GM12874 (cell line): ENCODE measurements at regions not wholly inside any gene's neighbourhood (a gene's known extent, or its start where the extent isn't known, plus 50 kb on each side); places are given as distances from the start of the nearest gene placed in this dataset.

Experiments
- TF ChIP-seq, protein P1 (sequence below): IDR thresholded peaks from 2 replicates; pipeline ENCODE4 v1.5.1; 2011; ENCODE audit warnings: low read depth, mild to moderate bottlenecking, control low read depth, low read length, moderate library complexity; ENCODE audit not compliant: insufficient read depth

DNA sequence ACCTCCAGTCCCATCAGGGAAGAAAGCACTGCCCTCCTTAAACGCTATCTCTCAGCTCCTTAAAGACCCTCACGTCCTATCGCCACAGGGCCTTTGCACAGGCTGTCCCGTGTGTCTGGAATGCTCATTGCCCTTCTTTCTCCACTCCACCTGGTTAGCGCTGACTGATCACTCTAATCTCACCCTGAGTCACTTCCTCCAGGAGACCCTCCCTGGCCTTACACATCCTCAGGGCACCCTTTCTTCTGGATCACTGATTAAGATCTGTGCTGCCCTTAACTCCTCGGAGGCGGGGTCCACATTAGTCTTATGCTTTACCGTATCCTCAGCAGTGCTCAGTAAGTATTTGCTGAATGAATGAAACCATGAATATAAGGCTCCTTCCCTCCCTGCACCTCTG is 94.7 kb downstream of the SYNE3 start:
- TF ChIP-seq, protein P1, sequence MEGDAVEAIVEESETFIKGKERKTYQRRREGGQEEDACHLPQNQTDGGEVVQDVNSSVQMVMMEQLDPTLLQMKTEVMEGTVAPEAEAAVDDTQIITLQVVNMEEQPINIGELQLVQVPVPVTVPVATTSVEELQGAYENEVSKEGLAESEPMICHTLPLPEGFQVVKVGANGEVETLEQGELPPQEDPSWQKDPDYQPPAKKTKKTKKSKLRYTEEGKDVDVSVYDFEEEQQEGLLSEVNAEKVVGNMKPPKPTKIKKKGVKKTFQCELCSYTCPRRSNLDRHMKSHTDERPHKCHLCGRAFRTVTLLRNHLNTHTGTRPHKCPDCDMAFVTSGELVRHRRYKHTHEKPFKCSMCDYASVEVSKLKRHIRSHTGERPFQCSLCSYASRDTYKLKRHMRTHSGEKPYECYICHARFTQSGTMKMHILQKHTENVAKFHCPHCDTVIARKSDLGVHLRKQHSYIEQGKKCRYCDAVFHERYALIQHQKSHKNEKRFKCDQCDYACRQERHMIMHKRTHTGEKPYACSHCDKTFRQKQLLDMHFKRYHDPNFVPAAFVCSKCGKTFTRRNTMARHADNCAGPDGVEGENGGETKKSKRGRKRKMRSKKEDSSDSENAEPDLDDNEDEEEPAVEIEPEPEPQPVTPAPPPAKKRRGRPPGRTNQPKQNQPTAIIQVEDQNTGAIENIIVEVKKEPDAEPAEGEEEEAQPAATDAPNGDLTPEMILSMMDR = no peak

DNA sequence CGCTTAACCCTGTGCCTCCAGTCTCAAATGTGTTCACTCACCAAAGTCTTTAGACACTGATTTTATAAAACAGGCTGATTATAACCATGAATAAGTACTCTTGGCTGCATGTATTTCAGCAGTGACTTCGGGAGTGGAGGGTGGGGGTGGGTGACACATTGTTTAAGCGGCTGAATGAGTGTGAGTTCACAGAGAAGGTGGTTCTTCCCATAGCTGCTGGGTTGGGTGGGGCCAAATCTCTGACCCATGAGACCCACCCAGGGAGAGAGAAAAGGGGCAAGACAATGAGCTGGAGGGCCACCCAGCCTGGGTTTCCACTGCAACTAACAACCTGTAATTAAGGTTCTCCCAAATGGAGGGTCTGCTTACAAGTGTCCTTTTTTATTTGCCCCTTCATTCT is 96.4 kb downstream of the SYNE3 start:
- TF ChIP-seq, protein P1 = no peak

DNA sequence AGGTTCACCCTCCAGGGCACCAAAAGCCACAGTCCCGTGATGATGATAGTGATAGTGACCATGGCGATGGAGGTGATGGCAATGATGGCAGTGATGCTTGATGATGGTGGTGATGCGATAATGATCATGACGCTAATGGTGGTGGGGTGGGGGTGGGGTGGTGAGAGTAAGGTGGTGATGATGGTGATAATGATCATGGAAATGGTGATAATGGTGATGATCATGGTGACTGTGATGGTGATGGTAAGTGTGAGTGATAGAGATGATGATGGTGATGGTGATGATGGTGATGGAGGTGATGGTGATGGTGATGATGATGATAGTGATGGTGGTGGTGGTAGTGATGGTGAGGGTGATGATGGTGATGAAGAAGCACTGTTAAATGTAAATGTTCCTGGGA is 96.9 kb downstream of the SYNE3 start:
- TF ChIP-seq, protein P1 = no peak

DNA sequence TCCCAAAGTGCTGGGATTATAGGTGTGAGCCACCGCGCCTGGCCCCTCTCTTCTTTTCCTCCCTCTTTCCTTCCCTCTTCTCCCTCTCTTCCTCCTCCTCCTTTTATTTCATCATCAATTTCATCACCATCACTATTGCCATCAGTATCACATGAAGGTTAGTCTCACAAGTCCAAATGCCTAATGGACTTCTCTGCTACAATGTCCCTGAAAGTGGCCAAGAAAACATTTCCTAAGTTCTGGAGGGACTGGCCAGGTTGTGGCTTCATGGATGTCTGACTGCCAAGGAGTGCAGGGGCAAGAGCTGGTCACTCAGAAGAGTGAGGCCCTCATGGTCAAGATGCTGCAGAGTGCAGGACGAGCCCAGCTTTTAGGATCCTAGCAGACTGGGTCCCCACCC is 97.6 kb downstream of the SYNE3 start:
- TF ChIP-seq, protein P1 = no peak

DNA sequence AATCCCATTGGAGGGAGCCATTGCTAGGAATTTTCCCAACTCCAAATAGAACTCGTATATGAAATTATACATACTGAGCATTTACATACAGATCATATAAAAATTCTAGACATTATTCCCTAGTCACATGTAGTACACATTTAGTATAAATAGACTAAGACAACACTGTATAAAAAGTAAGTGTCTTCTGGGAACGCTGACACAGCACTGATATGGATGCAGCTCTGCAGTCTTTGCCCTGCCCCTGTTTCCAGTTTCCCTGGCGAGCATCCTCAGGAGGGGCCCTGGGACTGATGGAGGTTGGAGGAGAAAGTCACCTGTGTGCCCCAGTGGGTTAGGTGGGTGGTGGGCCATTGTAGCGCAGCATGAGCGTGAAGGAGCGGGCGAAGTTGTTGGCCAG is 97.8 kb upstream of the CLMN start:
- TF ChIP-seq, protein P1 = no peak

DNA sequence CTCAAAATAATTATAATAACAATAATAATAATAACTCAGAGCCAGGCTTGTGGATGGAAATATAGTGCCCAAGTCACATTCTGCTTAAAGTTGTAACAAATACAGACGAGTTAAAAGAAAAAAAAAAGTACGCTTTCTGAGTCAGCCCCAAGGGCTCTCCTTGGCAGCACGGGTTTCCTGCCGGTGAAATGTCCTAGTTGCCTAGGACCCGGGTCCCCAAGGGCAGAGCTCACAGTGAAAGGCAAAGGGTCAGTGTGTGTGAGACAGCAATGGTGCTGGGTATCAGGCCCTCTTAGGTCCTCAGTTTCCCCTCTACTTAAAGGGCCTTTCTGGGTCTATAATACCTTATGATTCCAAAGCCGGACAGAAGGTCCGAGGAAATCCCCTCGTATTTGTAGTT is 96.3 kb upstream of the CLMN start:
- TF ChIP-seq, protein P1 = no peak

DNA sequence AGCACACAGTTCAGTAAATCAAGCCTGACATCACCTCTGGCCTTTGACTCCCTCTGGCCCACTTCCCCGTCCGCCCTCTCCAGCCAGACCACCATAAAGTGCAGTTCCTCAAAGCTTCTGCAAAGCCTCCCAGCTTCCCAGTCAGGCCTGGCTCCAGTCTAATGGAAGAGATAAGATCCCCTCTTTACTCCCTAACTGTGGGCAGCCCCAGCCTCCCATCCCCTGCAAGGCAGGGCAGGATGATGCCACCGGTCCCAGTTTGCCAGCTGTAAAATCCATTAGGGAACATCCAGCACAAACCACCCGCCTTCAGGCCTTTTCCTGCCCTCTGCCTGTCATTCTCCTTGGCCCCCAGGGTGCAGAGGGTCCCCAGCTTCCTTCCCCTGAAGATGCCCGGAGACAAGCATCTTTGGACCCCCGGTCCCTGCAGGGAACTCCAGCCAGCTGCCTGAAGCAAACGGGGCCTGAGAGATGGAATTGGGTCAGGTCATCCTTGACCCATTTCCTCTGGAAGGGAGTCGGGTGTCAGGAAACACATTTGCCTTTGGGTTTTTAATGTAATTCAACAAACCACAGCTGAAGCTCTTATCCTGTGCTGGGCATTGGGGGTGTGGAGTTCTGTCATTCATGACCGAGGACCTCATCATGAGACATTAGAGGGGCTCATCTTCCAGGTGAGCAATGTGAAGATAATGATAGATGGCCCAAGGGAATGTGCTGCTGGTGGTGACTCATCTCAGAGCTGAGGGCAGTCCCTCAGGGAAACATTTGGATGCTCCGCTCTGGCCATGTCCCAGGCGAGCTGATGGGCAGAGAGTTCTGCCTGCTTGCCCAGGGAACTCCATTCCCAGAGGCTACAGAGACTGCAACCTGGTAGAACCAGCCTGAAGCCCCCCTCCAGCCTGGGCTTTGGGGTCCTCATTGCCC is 93.8 kb upstream of the CLMN start:
- TF ChIP-seq, protein P1 = no peak
